CD4-positive, alpha-beta T cell (primary cell): ENCODE measurements at regions not wholly inside any gene's neighbourhood (a gene's known extent, or its start where the extent isn't known, plus 50 kb on each side); places are given as distances from the start of the nearest gene placed in this dataset.

ENCODE experiments used
- ATAC-seq: fragments of 200-7000 bp; cut with Tn5 transposase; one replicate; pipeline ENCODE4 v1.10.0; 2022; ENCODE audit warnings: mild to moderate bottlenecking; ENCODE audit not compliant: poor library complexity
- CTCF ChIA-PET: fragments of 350-600 bp; sonication (Branson Sonifier 250); formaldehyde crosslinking; loops from one replicate; lab custom pipeline; 2021; ENCODE audit warnings: antibody characterized with exemption, inconsistent platforms; lab: Charles Lee
- POLR2A ChIA-PET: fragments of 350-600 bp; sonication (Branson Sonifier 250); formaldehyde crosslinking; loops from one replicate; lab custom pipeline; 2021; ENCODE audit warnings: antibody characterized with exemption, inconsistent platforms; lab: Charles Lee
- DNase-seq, 14 experiments: peaks; one replicate each; pipeline ENCODE4 v3.0.0-alpha.2; 2013 to 2020; ENCODE audit warnings: mixed read lengths in 2 of 14
- H3K27ac ChIP-seq, 2 donors: one replicate each; pipeline versions ENCODE4 v1.5.1 to v1.7.0; 2013; ENCODE audit warnings: low read length in 2 of 2, low read depth in 1 of 2, mild to moderate bottlenecking in 1 of 2
- H3K27me3 ChIP-seq, 2 experiments: 1 replicate in 1 of 2; 2 replicates in 1 of 2; pipeline versions ENCODE4 v1.6.1 to v1.7.0; 2013; ENCODE audit warnings: low read length in 2 of 2, control low read depth in 1 of 2, mild to moderate bottlenecking in 1 of 2, moderate library complexity in 1 of 2; ENCODE audit not compliant: insufficient read depth in 2 of 2, control insufficient read depth in 1 of 2
- H3K36me3 ChIP-seq: one replicate; pipeline ENCODE4 v1.6.1; 2013; ENCODE audit warnings: low read length, control low read depth; ENCODE audit not compliant: insufficient read depth
- H3K4me1 ChIP-seq: one replicate; pipeline ENCODE4 v1.6.1; 2013; ENCODE audit warnings: low read length, control low read depth; ENCODE audit not compliant: insufficient read depth
- H3K4me3 ChIP-seq: one replicate; pipeline ENCODE4 v1.5.1; 2013; ENCODE audit warnings: mild to moderate bottlenecking, low read length, moderate library complexity
- H3K9me3 ChIP-seq, 2 experiments: 1 replicate in 1 of 2; 2 replicates in 1 of 2; pipeline versions ENCODE4 v1.6.1 to v1.7.0; 2013; ENCODE audit warnings: low read length in 2 of 2, mild to moderate bottlenecking in 2 of 2, control low read depth in 1 of 2, moderate library complexity in 1 of 2; ENCODE audit not compliant: control insufficient read depth in 1 of 2, insufficient read depth in 1 of 2
- H3K27ac Mint-ChIP-seq: one replicate; pipeline ENCODE4 v1.8.0; 2020; ENCODE audit warnings: mixed read lengths
- H3K27me3 Mint-ChIP-seq: one replicate; pipeline ENCODE4 v1.8.0; 2021; ENCODE audit warnings: mixed read lengths
- H3K36me3 Mint-ChIP-seq: one replicate; pipeline ENCODE4 v1.8.0; 2021; ENCODE audit warnings: low read depth, mixed read lengths
- H3K4me1 Mint-ChIP-seq: one replicate; pipeline ENCODE4 v1.8.0; 2021; ENCODE audit warnings: low read depth, mixed read lengths
- H3K4me3 Mint-ChIP-seq: one replicate; pipeline ENCODE4 v1.8.0; 2020; ENCODE audit warnings: mild to moderate bottlenecking, mixed read lengths
- H3K9me3 Mint-ChIP-seq: one replicate; pipeline ENCODE4 v1.8.0; 2020; ENCODE audit warnings: mixed read lengths
- intact Hi-C, 2 experiments: fragments of 100-400 bp; cut with DNase I in 1 of 2; cut with micrococcal nuclease in 1 of 2; formaldehyde crosslinking; loops; one replicate each; pipeline versions ENCODE4 v1.15.1 to v1.9.0; 2023 to 2025; cut with DNase I, micrococcal nuclease
- TF ChIP-seq, protein P1 (sequence below): fragments of 200-600 bp; IDR thresholded peaks from one replicate; pipeline ENCODE4 v1.8.0; 2022; ENCODE audit warnings: antibody characterized with exemption, mild to moderate bottlenecking

DNA sequence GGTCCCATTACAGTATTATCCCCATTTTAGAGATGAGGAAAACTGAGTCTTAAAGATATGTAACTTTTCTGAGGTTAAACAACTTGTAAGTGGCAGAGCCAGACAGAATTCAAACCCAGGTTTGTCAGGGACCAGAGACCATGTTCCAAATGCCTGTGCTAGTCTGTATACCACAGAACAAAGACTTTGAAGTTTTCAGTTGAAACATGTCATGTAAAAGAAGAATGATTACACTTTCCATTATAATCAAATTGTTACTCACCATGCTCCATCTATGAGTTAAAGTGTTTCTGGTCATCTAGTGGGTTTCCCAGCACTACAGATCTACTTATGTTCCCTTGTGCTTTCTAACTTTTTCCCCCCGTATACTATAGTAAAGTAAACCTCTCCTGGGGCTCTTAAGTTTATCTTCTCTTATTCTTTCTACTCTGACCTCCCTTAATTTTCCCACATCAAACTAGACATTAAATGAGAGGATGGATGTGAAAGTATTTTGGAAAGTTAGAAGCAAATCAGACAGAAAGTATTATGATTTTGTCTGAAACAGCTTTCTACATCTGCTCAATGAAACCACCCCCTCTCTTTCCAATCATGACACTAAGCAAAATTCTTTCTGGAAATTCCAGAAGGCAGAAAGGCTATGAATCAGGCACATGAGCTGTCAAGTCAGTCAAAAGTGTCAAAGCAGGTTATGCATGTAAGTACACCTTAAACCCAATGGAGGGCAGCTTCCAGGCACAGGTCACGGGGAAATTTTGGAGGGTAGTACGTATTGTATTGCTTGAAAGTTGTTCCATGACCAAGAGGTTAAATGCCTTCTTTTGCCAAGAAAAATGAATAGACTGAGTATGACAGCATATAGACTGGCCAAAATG is 132.7 kb upstream of the MAP3K7 start:
- ATAC-seq = no peak
- H3K4me1 Mint-ChIP-seq = no peaks in the 10 kb centered on the region
- H3K36me3 ChIP-seq = no peaks in the 10 kb centered on the region
- DNase-seq = no peak
- H3K36me3 Mint-ChIP-seq = no peaks in the 10 kb centered on the region
- no peaks in the 10 kb centered on the region for H3K9me3 ChIP-seq
- peaks cover 41% of the 10 kb centered on the region for H3K27me3 Mint-ChIP-seq
- no peak overlapping the region for H3K4me3 ChIP-seq
- intact Hi-C loops = no loop called here
- H3K4me1 ChIP-seq = no peaks in the 10 kb centered on the region
- H3K27ac Mint-ChIP-seq = no peak overlapping the region
- no peak overlapping the region for H3K4me3 Mint-ChIP-seq
- peaks cover 0 to 3% of the 10 kb centered on the region in 2 experiments for H3K27me3 ChIP-seq
- TF ChIP-seq, protein P1, sequence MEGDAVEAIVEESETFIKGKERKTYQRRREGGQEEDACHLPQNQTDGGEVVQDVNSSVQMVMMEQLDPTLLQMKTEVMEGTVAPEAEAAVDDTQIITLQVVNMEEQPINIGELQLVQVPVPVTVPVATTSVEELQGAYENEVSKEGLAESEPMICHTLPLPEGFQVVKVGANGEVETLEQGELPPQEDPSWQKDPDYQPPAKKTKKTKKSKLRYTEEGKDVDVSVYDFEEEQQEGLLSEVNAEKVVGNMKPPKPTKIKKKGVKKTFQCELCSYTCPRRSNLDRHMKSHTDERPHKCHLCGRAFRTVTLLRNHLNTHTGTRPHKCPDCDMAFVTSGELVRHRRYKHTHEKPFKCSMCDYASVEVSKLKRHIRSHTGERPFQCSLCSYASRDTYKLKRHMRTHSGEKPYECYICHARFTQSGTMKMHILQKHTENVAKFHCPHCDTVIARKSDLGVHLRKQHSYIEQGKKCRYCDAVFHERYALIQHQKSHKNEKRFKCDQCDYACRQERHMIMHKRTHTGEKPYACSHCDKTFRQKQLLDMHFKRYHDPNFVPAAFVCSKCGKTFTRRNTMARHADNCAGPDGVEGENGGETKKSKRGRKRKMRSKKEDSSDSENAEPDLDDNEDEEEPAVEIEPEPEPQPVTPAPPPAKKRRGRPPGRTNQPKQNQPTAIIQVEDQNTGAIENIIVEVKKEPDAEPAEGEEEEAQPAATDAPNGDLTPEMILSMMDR = no peak
- H3K9me3 Mint-ChIP-seq = no peaks in the 10 kb centered on the region
- H3K27ac ChIP-seq = no peak overlapping the region
- POLR2A ChIA-PET = no interaction called here
- CTCF ChIA-PET = no interaction called here

DNA sequence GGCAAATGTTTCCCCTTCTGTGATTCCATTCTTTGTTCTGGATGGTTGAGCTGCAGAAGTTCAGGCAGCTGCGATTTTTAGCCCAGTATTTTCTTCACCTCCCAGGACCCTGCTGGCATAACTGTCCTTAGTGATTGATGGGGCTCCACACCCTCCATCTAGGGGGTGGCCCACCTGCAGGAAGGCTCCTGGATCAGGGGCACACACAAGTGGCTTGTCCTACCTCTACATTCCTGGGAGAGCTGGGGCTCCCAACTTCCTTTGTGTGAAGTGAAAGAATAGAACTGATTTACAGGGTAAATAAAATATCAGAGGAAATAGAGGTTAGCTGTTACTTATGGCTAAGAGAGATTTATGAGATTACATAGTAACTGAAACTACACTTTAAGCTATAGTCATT is 129.5 kb upstream of the MAP3K7 start:
- ChIA-PET POLR2A (no interaction called here), CTCF (no interaction called here)
- Mint-ChIP-seq H3K27me3 (peaks cover 44% of the 10 kb centered on the region), H3K36me3 (no peaks in the 10 kb centered on the region), H3K9me3 (no peaks in the 10 kb centered on the region), H3K4me1 (no peaks in the 10 kb centered on the region), H3K27ac (no peak overlapping the region), H3K4me3 (no peak overlapping the region)
- no peak overlapping the region for H3K27ac ChIP-seq
- TF ChIP-seq, protein P1 = no peak
- no peaks in the 10 kb centered on the region for H3K9me3 ChIP-seq
- peaks cover 4 to 7% of the 10 kb centered on the region in 2 experiments for H3K27me3 ChIP-seq
- no peak for ATAC-seq
- no peak overlapping the region for H3K4me3 ChIP-seq
- intact Hi-C loops = no loop called here
- DNase-seq = no peak
- no peaks in the 10 kb centered on the region for H3K36me3 ChIP-seq
- H3K4me1 ChIP-seq = no peaks in the 10 kb centered on the region

DNA sequence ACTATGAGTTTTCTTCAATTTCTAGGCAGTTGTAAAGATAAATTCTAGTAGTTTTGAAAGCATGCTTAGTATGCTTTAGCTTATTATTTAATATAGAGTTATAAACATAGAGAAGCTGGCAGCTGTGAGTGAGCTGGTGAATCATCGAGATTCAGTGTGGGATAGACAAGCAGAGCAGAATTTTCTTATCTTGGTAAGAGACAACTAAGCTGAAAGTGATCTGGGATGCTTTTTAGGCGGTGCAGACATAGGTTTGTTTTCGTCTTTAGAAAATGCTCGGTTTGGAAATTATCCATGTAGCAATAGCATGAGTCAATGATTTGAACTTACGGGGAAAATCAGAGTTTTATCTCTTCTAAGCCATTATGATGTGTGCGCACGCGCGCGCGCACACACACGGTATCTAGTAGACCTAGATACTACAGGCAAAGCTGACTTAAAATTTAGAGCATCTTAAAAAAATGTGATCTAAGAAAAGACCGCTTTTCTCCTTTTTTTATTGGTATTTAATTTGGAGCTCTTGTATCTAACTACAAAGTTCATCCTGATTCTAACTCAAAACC is 128.3 kb upstream of the MAP3K7 start:
- Mint-ChIP-seq H3K9me3 (no peaks in the 10 kb centered on the region), H3K27ac (no peak overlapping the region), H3K4me1 (no peaks in the 10 kb centered on the region), H3K4me3 (no peak overlapping the region), H3K36me3 (no peaks in the 10 kb centered on the region), H3K27me3 (peaks cover 42% of the 10 kb centered on the region)
- CTCF ChIA-PET = no interaction called here
- Histone ChIP-seq H3K27ac (no peak overlapping the region), H3K4me3 (no peak overlapping the region), H3K36me3 (no peaks in the 10 kb centered on the region), H3K4me1 (no peaks in the 10 kb centered on the region), H3K27me3 (peaks cover 4 to 7% of the 10 kb centered on the region in 2 experiments), H3K9me3 (no peaks in the 10 kb centered on the region)
- no peak for ATAC-seq
- TF ChIP-seq, protein P1 = no peak
- no peak for DNase-seq
- intact Hi-C loops = no loop called here
- POLR2A ChIA-PET = no interaction called here
